Body of pancreas (tissue), 4 donors: ENCODE measurements at regions not wholly inside any gene's neighbourhood (a gene's known extent, or its start where the extent isn't known, plus 50 kb on each side); places are given as distances from the start of the nearest gene placed in this dataset.
"Not testable (repeated sequence)": the region's sequence is repeated elsewhere in the genome, so short reads cannot be mapped to it uniquely, and the experiment has no call there.

Experiments used
- ATAC-seq: fragments of 150-250 bp; one replicate; pipeline ENCODE4 v1.9.1; 2016
- DNase-seq, 4 donors: peaks; one replicate each; pipeline ENCODE4 v3.0.0-alpha.2; 2019
- H3K27ac ChIP-seq, 4 donors: fragments of 200-600 bp; sonication (generic); 1 replicate in 3 of 4; 2 replicates in 1 of 4; pipeline versions ENCODE4 v1.5.1 to v1.6.1; 2016 to 2019; ENCODE audit warnings: mild to moderate bottlenecking in 1 of 4, mixed read lengths in 1 of 4, moderate library complexity in 1 of 4
- H3K27me3 ChIP-seq, 2 donors: fragments of 200-600 bp; sonication (generic); one replicate each; pipeline ENCODE4 v1.6.0; 2016; ENCODE audit warnings: mild to moderate bottlenecking in 1 of 2
- H3K36me3 ChIP-seq, 2 donors: fragments of 200-600 bp; sonication (generic); replicated peaks in 1 of 2; 2 replicates each; pipeline ENCODE4 v1.5.1; 2016; ENCODE audit warnings: low read depth in 2 of 2; ENCODE audit not compliant: insufficient read depth in 1 of 2
- H3K4me1 ChIP-seq: fragments of 200-600 bp; sonication (generic); one replicate; pipeline ENCODE4 v1.6.0; 2016
- H3K4me3 ChIP-seq, 2 donors: fragments of 200-600 bp; sonication (generic); 1 replicate in 1 of 2; 2 replicates in 1 of 2; pipeline ENCODE4 v1.5.1; 2016 to 2019
- H3K9me3 ChIP-seq, 3 donors: fragments of 200-600 bp; sonication (generic); 1 replicate in 2 of 3; 2 replicates in 1 of 3; pipeline ENCODE4 v1.5.1; 2016
- POLR2A ChIP-seq, 3 donors: fragments of 450-650 bp; IDR thresholded peaks; one replicate each; pipeline ENCODE4 v1.6.1; 2016; ENCODE audit warnings: antibody characterized with exemption in 3 of 3, mild to moderate bottlenecking in 2 of 3
- WGBS, 2 donors: methylation state at CpG; one replicate each; pipeline ENCODE4 v1.1.5; 2017; 5-methylcytosine and 5-hydroxymethylcytosine counted together
- intact Hi-C: fragments of 100-400 bp; cut with DNase I; formaldehyde crosslinking; loops from one replicate; pipeline ENCODE4 v1.15.1; 2023
- TF ChIP-seq, protein P1 (sequence below), 7 experiments: fragments of 450-650 bp in 4 of 7; fragments of 200-600 bp in 3 of 7; sonication (generic) in 3 of 7; IDR thresholded peaks; one replicate each; pipeline ENCODE4 v1.5.1; 2016 to 2019; ENCODE audit warnings: antibody characterized with exemption in 7 of 7

DNA sequence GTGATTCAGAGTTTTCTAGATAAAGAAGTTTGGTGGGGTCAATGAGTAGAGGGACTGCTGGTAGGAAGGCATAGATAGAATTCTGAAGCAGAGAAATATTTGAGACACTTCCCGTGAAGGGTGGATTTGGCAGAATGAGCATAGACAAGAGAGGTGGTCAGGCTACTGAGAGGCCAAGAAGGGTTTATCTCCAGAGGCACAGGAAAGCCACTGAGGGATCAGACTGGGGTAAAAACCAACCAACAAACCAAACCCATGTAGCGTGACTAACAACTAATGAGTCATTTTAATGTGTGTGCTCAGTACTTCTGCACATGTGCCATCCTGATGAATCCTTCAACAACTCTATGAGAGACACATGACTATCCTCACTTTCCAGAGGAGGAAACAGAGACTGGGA lies 60.0 kb upstream of the SERP2 start:
- Histone ChIP-seq H3K27me3 (no peaks in the 10 kb centered on the region), H3K4me3 (no peak overlapping the region), H3K27ac (peak overlapping the region in 2 of 4 donors; percentile 32 to 57), H3K4me1 (no peaks in the 10 kb centered on the region), H3K9me3 (no peaks in the 10 kb centered on the region), H3K36me3 (no peaks in the 10 kb centered on the region)
- ATAC-seq (peak; percentile 38), DNase-seq (no peak)
- TF ChIP-seq, protein P1, sequence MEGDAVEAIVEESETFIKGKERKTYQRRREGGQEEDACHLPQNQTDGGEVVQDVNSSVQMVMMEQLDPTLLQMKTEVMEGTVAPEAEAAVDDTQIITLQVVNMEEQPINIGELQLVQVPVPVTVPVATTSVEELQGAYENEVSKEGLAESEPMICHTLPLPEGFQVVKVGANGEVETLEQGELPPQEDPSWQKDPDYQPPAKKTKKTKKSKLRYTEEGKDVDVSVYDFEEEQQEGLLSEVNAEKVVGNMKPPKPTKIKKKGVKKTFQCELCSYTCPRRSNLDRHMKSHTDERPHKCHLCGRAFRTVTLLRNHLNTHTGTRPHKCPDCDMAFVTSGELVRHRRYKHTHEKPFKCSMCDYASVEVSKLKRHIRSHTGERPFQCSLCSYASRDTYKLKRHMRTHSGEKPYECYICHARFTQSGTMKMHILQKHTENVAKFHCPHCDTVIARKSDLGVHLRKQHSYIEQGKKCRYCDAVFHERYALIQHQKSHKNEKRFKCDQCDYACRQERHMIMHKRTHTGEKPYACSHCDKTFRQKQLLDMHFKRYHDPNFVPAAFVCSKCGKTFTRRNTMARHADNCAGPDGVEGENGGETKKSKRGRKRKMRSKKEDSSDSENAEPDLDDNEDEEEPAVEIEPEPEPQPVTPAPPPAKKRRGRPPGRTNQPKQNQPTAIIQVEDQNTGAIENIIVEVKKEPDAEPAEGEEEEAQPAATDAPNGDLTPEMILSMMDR (IDR thresholded peaks at IDR 0.05) = no peak
- no peak for TF ChIP-seq POLR2A (IDR thresholded peaks at IDR 0.05)
- WGBS, 2 donors = 77 to 86% methylated on average over 2 of the region's 2 CpGs
- intact Hi-C loops = no loop called here

DNA sequence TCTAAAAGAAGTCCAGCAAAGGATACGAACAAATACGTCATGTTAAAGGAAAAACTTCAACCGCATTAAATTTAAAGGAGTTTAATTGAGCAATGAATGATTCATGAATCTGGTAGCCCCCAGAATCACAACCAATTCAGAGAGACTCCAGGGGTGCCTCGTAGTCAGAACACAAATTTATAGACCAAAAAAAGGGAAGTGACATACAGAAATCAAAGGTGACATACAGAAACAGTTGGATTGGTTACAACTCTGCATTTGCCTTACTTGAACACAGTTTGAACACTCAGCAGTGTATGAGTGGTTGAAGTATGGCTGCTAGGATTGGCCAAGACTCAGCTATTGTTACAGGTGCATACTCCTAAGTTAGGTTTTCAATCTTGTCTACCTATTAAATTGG lies 59.5 kb upstream of the SERP2 start:
- H3K27me3 ChIP-seq, H3K9me3 ChIP-seq, H3K4me3 ChIP-seq, H3K4me1 ChIP-seq, H3K27ac ChIP-seq, H3K36me3 ChIP-seq, ATAC-seq, DNase-seq, intact Hi-C loops: not testable (repeated sequence)
- WGBS, 2 donors = 88 to 93% methylated on average over 4 of the region's 4 CpGs

GRCh38 chr13:44317752-44318151 lies 55.9 kb upstream of the SERP2 start:
- 44 to 77% methylated on average over 5 of the region's 5 CpGs for WGBS, 2 donors
- DNase-seq (no peak), ATAC-seq (no peak)
- H3K9me3 ChIP-seq = no peaks in the 10 kb centered on the region
- H3K27ac ChIP-seq = no peak overlapping the region
- intact Hi-C loops = no loop called here
- no peaks in the 10 kb centered on the region for H3K36me3 ChIP-seq
- no peaks in the 10 kb centered on the region for H3K4me1 ChIP-seq
- TF ChIP-seq, protein P1 (IDR thresholded peaks at IDR 0.05) = no peak
- no peak for TF ChIP-seq POLR2A (IDR thresholded peaks at IDR 0.05)
- H3K27me3 ChIP-seq = no peaks in the 10 kb centered on the region
- H3K4me3 ChIP-seq = no peak overlapping the region

GRCh38 chr13:44318161-44318560 lies 55.5 kb upstream of the SERP2 start:
- no peak overlapping the region for H3K27ac ChIP-seq
- no peak for ATAC-seq
- no peak for DNase-seq
- H3K4me1 ChIP-seq = no peaks in the 10 kb centered on the region
- 64 to 73% methylated on average over 3 of the region's 3 CpGs for WGBS, 2 donors
- H3K9me3 ChIP-seq = no peaks in the 10 kb centered on the region
- intact Hi-C loops = no loop called here
- no peaks in the 10 kb centered on the region for H3K27me3 ChIP-seq
- H3K36me3 ChIP-seq = no peaks in the 10 kb centered on the region
- H3K4me3 ChIP-seq = no peak overlapping the region
- TF ChIP-seq POLR2A (IDR thresholded peaks at IDR 0.05) = no peak
- TF ChIP-seq, protein P1 (IDR thresholded peaks at IDR 0.05) = no peak

GRCh38 chr13:44320611-44321010 lies 53.0 kb upstream of the SERP2 start:
- Histone ChIP-seq H3K4me1 (no peaks in the 10 kb centered on the region), H3K27ac (no peak overlapping the region), H3K4me3 (no peak overlapping the region), H3K27me3 (no peaks in the 10 kb centered on the region), H3K9me3 (no peaks in the 10 kb centered on the region), H3K36me3 (no peaks in the 10 kb centered on the region)
- TF ChIP-seq POLR2A (IDR thresholded peaks at IDR 0.05) = no peak
- TF ChIP-seq, protein P1 (IDR thresholded peaks at IDR 0.05) = no peak
- intact Hi-C loops = no loop called here
- DNase-seq = no peak
- ATAC-seq = no peak
